ENCODE measurements at regions not wholly inside any gene's neighbourhood (a gene's known extent, or its start where the extent isn't known, plus 50 kb on each side); places are given as distances from the start of the nearest gene placed in this dataset.

DNA sequence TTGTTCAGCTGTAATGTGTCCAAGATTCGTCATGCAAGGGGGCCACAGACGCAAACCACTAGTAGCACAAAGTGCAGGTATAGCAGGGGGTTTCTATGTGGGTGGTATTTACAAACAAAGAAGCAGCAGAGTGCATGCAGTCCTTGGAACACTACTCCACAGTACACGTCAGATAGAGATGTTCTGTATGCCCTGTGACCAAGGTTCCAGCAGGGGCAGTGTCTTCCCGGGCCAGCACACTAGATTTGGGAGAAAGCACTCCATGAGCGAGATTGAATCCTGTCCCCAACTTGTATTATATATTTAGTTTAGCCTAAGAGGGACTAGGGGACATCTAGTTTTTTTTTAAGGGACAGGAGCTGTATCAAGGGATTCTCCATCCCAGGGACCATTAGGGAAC lies 54.4 kb upstream of the ESX1 start:
- POLR2A ChIA-PET = no interaction called here
- no peak overlapping the region for H2AFZ ChIP-seq (ENCODE audit: low read length)

More for the DNA sequence above, 54.4 kb upstream of the ESX1 start:
- Histone ChIP-seq H3K27ac (ENCODE audit: extremely low read length, insufficient read depth, low read length) (no peak overlapping the region), H3K27me3 (ENCODE audit: control insufficient read depth in 1 of 2, insufficient read depth in 2 of 2, low read length in 2 of 2) (no peaks in the 10 kb centered on the region), H3K9ac (ENCODE audit: insufficient read depth, low read depth, low read length) (no peak overlapping the region), H3K4me1 (ENCODE audit: insufficient read depth, low read length) (no peaks in the 10 kb centered on the region), H3K79me2 (ENCODE audit: insufficient read depth, low read length) (no peaks in the 10 kb centered on the region), H4K20me1 (ENCODE audit: insufficient read depth, low read length) (no peaks in the 10 kb centered on the region), H3K4me2 (ENCODE audit: low read depth, low read length) (no peak overlapping the region), H3K9me3 (ENCODE audit: low read length) (no peaks in the 10 kb centered on the region), H3K4me3 (replicated peaks in 1 of 3; ENCODE audit: insufficient read depth in 1 of 3, low read depth in 2 of 3, low read length in 3 of 3) (no peak overlapping the region), H3K36me3 (replicated peaks in 1 of 2; ENCODE audit: control insufficient read depth in 1 of 2, insufficient read depth in 2 of 2, low read length in 2 of 2) (no peaks in the 10 kb centered on the region)
- TF ChIP-seq RAD21 (CRISPR knock-in tag; IDR thresholded peaks at IDR 0.05) (no peak), REXO4 (CRISPR knock-in tag; IDR thresholded peaks at IDR 0.05; ENCODE audit: borderline replicate concordance) (no peak), SIN3B (IDR thresholded peaks at IDR 0.05; ENCODE audit: low read length) (no peak), GLMP (CRISPR knock-in tag; IDR thresholded peaks at IDR 0.05; ENCODE audit: borderline replicate concordance) (no peak), KMT2A (CRISPR knock-in tag; IDR thresholded peaks at IDR 0.05) (no peak), GLI4 (CRISPR knock-in tag; IDR thresholded peaks at IDR 0.05; ENCODE audit: borderline replicate concordance) (no peak), MAFG (CRISPR knock-in tag; IDR thresholded peaks at IDR 0.05) (no peak), NFYB (CRISPR knock-in tag; IDR thresholded peaks at IDR 0.05) (no peak)
- TF ChIP-seq, protein P1, sequence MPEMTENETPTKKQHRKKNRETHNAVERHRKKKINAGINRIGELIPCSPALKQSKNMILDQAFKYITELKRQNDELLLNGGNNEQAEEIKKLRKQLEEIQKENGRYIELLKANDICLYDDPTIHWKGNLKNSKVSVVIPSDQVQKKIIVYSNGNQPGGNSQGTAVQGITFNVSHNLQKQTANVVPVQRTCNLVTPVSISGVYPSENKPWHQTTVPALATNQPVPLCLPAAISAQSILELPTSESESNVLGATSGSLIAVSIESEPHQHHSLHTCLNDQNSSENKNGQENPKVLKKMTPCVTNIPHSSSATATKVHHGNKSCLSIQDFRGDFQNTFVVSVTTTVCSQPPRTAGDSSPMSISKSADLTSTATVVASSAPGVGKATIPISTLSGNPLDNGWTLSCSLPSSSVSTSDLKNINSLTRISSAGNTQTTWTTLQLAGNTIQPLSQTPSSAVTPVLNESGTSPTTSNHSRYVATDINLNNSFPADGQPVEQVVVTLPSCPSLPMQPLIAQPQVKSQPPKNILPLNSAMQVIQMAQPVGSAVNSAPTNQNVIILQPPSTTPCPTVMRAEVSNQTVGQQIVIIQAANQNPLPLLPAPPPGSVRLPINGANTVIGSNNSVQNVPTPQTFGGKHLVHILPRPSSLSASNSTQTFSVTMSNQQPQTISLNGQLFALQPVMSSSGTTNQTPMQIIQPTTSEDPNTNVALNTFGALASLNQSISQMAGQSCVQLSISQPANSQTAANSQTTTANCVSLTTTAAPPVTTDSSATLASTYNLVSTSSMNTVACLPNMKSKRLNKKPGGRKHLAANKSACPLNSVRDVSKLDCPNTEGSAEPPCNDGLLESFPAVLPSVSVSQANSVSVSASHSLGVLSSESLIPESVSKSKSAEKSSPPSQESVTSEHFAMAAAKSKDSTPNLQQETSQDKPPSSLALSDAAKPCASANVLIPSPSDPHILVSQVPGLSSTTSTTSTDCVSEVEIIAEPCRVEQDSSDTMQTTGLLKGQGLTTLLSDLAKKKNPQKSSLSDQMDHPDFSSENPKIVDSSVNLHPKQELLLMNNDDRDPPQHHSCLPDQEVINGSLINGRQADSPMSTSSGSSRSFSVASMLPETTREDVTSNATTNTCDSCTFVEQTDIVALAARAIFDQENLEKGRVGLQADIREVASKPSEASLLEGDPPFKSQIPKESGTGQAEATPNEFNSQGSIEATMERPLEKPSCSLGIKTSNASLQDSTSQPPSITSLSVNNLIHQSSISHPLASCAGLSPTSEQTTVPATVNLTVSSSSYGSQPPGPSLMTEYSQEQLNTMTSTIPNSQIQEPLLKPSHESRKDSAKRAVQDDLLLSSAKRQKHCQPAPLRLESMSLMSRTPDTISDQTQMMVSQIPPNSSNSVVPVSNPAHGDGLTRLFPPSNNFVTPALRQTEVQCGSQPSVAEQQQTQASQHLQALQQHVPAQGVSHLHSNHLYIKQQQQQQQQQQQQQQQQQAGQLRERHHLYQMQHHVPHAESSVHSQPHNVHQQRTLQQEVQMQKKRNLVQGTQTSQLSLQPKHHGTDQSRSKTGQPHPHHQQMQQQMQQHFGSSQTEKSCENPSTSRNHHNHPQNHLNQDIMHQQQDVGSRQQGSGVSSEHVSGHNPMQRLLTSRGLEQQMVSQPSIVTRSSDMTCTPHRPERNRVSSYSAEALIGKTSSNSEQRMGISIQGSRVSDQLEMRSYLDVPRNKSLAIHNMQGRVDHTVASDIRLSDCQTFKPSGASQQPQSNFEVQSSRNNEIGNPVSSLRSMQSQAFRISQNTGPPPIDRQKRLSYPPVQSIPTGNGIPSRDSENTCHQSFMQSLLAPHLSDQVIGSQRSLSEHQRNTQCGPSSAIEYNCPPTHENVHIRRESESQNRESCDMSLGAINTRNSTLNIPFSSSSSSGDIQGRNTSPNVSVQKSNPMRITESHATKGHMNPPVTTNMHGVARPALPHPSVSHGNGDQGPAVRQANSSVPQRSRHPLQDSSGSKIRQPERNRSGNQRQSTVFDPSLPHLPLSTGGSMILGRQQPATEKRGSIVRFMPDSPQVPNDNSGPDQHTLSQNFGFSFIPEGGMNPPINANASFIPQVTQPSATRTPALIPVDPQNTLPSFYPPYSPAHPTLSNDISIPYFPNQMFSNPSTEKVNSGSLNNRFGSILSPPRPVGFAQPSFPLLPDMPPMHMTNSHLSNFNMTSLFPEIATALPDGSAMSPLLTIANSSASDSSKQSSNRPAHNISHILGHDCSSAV (CRISPR knock-in tag; IDR thresholded peaks at IDR 0.05; ENCODE audit: borderline replicate concordance) = no peak
- no TSS peak for BruUV-seq (replicated peaks)
- FAIRE-seq (peak; percentile 23), DNase-seq (ENCODE audit: low spot score) (no peak), ATAC-seq (peak; percentile 80)
- WGBS (ENCODE audit: low lambda C conversion rate) = no CpG with 5 or more reads among the region's 5 CpGs
- in situ Hi-C loops (cut with HindIII; ENCODE audit: extremely low pct_ligation_motif_present, low pct_unique_long_range_greater_than_20kb) (no loop called here), intact Hi-C loops (cut with micrococcal nuclease; ENCODE audit: unreplicated experiment) (no loop called here)
- CTCF ChIA-PET (ENCODE audit: low intra/inter-chr PET ratio, low total read pairs) = no interaction called here
